ENCODE measurements at regions not wholly inside any gene's neighbourhood (a gene's known extent, or its start where the extent isn't known, plus 50 kb on each side); places are given as distances from the start of the nearest gene placed in this dataset.

DNA sequence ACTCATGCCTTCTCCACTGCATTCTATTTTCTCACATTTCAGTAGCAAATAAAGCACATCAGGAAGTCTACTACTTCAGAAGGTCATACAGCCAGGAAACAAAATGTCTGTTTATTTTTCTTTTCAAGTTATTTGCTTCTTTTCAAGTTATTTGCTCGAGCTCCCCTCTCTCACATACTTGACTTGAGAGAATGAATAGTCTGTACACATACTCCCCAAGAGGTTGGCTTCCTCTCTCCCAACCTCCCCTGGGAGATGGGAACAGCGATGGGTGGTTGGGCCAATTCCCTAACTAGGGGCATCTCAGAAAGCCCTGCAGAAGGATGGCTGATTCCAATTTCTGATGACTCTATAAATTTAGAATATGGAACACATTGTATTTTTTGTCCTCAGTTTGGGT, 64.7 kb upstream of the PTPN13 start:
- no peaks in the 10 kb centered on the region for H3K4me1 ChIP-seq (replicated peaks in 1 of 2; ENCODE audit: control insufficient read depth in 2 of 2, insufficient read depth in 2 of 2, low read length in 2 of 2)
- H3K27ac ChIP-seq (ENCODE audit: extremely low read depth, low read depth, low read length) = no peak overlapping the region
- H3K9me3 ChIP-seq (replicated peaks; ENCODE audit: control insufficient read depth, insufficient read depth, low read depth, low read length) = no peaks in the 10 kb centered on the region
- no peaks in the 10 kb centered on the region for H3K36me3 ChIP-seq (ENCODE audit: control insufficient read depth, insufficient read depth, low read length)
- POLR2A ChIA-PET = no interaction called here
- H4K20me1 ChIP-seq (replicated peaks; ENCODE audit: control insufficient read depth, insufficient read depth, low read length) = no peaks in the 10 kb centered on the region
- WGBS (ENCODE audit: insufficient coverage, low coverage, missing lambda C conversion rate) = 5% methylated on average over 2 of the region's 2 CpGs
- H3K4me3 ChIP-seq = no peak overlapping the region
- no peak overlapping the region for H3K4me2 ChIP-seq (ENCODE audit: insufficient read depth, low read length)
- TF ChIP-seq ZNF699 (CRISPR knock-in tag; IDR thresholded peaks at IDR 0.05; ENCODE audit: insufficient replicate concordance) (no peak), ZNF3 (CRISPR knock-in tag; IDR thresholded peaks at IDR 0.05) (no peak), ELF4 (CRISPR knock-in tag; IDR thresholded peaks at IDR 0.05) (no peak), PHTF2 (CRISPR knock-in tag; IDR thresholded peaks at IDR 0.05) (no peak), ZFP36 (IDR thresholded peaks at IDR 0.05; ENCODE audit: low read depth, low read length, partially characterized antibody) (no peak), STAG1 (CRISPR knock-in tag; IDR thresholded peaks at IDR 0.05; ENCODE audit: borderline replicate concordance) (no peak), ADNP (tag; IDR thresholded peaks at IDR 0.05) (no peak), NCOA1 (IDR thresholded peaks at IDR 0.05; ENCODE audit: low read depth) (no peak), TAF1 (IDR thresholded peaks at IDR 0.05; ENCODE audit: control insufficient read depth, extremely low read depth, insufficient read depth, low read length, severe bottlenecking) (no peak), ZFX (CRISPR knock-in tag; IDR thresholded peaks at IDR 0.05) (no peak), PTTG1 (tag; IDR thresholded peaks at IDR 0.05; ENCODE audit: low read depth) (no peak), SMARCC2 (IDR thresholded peaks at IDR 0.05; ENCODE audit: low read depth) (no peak), EWSR1 (IDR thresholded peaks at IDR 0.05; ENCODE audit: borderline replicate concordance, low read depth, partially characterized antibody) (no peak), ARID2 (IDR thresholded peaks at IDR 0.05) (no peak), ZBTB43 (CRISPR knock-in tag; IDR thresholded peaks at IDR 0.05) (no peak), PKNOX1 (IDR thresholded peaks at IDR 0.05) (no peak), TARDBP (IDR thresholded peaks at IDR 0.05) (no peak), ZBTB26 (CRISPR knock-in tag; IDR thresholded peaks at IDR 0.05) (no peak)
- TF ChIP-seq, protein P1, sequence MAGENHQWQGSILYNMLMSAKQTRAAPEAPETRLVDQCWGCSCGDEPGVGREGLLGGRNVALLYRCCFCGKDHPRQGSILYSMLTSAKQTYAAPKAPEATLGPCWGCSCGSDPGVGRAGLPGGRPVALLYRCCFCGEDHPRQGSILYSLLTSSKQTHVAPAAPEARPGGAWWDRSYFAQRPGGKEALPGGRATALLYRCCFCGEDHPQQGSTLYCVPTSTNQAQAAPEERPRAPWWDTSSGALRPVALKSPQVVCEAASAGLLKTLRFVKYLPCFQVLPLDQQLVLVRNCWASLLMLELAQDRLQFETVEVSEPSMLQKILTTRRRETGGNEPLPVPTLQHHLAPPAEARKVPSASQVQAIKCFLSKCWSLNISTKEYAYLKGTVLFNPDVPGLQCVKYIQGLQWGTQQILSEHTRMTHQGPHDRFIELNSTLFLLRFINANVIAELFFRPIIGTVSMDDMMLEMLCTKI (IDR thresholded peaks at IDR 0.05; ENCODE audit: partially characterized antibody) = no peak
- BruUV-seq (replicated peaks) = no TSS peak
- H3K27me3 ChIP-seq (ENCODE audit: control insufficient read depth in 2 of 2, insufficient read depth in 2 of 2, low read length in 2 of 2) = no peaks in the 10 kb centered on the region
- in situ Hi-C loops (cut with MboI) = no loop called here
- H3K9me1 ChIP-seq (ENCODE audit: control insufficient read depth, insufficient read depth, low read length) = no peaks in the 10 kb centered on the region
- no peak for DNase-seq (ENCODE audit: extremely low read depth in 1 of 4, low spot score in 3 of 4)
- H2AFZ ChIP-seq (ENCODE audit: low read depth, low read length) = no peak overlapping the region
- intact Hi-C loops (cut with micrococcal nuclease) = no loop called here
- no peaks in the 10 kb centered on the region for H3K79me2 ChIP-seq (ENCODE audit: control insufficient read depth, insufficient read depth, low read length)
- FAIRE-seq = no peak
- H3K9ac ChIP-seq (ENCODE audit: insufficient read depth in 1 of 2, low read depth in 2 of 2, low read length in 2 of 2) = no peak overlapping the region
- CTCF ChIA-PET (ENCODE audit: low intra/inter-chr PET ratio) = no interaction called here
- no peak for ATAC-seq

Measured in K562 (cell line).